Upper lobe of left lung (tissue), 6 donors: ENCODE measurements at regions not wholly inside any gene's neighbourhood (a gene's known extent, or its start where the extent isn't known, plus 50 kb on each side); places are given as distances from the start of the nearest gene placed in this dataset.

Experiments
- ATAC-seq, 2 donors: fragments of 200-7000 bp; cut with Tn5 transposase; one replicate each; pipeline ENCODE4 v1.9.1; 2022; ENCODE audit warnings: mild to moderate bottlenecking in 2 of 2, moderate library complexity in 2 of 2; ENCODE audit not compliant: low FRiP score in 2 of 2
- DNase-seq, 2 donors: peaks; one replicate each; pipeline ENCODE4 v3.0.0-alpha.2; 2019 to 2020
- H3K27ac ChIP-seq, 4 donors: fragments of 200-600 bp; sonication (generic); one replicate each; pipeline ENCODE4 v1.5.1; 2016 to 2019
- H3K27me3 ChIP-seq, 4 donors: fragments of 200-600 bp; sonication (generic); one replicate each; pipeline ENCODE4 v1.5.1; 2017 to 2019
- H3K36me3 ChIP-seq, 4 donors: fragments of 200-600 bp; sonication (generic); one replicate each; pipeline ENCODE4 v1.5.1; 2016 to 2019
- H3K4me1 ChIP-seq, 4 donors: fragments of 200-600 bp; sonication (generic); one replicate each; pipeline ENCODE4 v1.5.1; 2018 to 2019
- H3K4me3 ChIP-seq, 4 donors: fragments of 200-600 bp; sonication (generic); one replicate each; pipeline ENCODE4 v1.5.1; 2017 to 2019; ENCODE audit warnings: mild to moderate bottlenecking in 2 of 4, moderate library complexity in 1 of 4
- H3K9me3 ChIP-seq, 4 donors: fragments of 200-600 bp; sonication (generic); one replicate each; pipeline ENCODE4 v1.5.1; 2018 to 2019
- EP300 ChIP-seq, 4 donors: sonication (generic); formaldehyde crosslinking; IDR thresholded peaks; one replicate each; pipeline ENCODE4 v1.5.1; 2017; ENCODE audit warnings: antibody characterized with exemption in 4 of 4, control low read depth in 2 of 4
- POLR2A ChIP-seq, 4 donors: fragments of 450-650 bp; IDR thresholded peaks; one replicate each; pipeline ENCODE4 v1.5.1; 2016 to 2017; ENCODE audit warnings: antibody characterized with exemption in 4 of 4, mild to moderate bottlenecking in 2 of 4
- POLR2AphosphoS5 ChIP-seq, 2 donors: sonication (generic); formaldehyde crosslinking; IDR thresholded peaks; one replicate each; pipeline ENCODE4 v1.5.1; 2017; ENCODE audit warnings: antibody characterized with exemption in 2 of 2
- WGBS, 2 donors: methylation state at CpG; one replicate each; pipeline ENCODE4 v1.1.5; 2017 to 2018; 5-methylcytosine and 5-hydroxymethylcytosine counted together
- TF ChIP-seq, protein P1 (sequence below), 6 experiments: fragments of 450-650 bp in 4 of 6; fragments of 200-600 bp in 2 of 6; sonication (generic) in 2 of 6; IDR thresholded peaks; one replicate each; pipeline ENCODE4 v1.5.1; 2016 to 2019; ENCODE audit warnings: antibody characterized with exemption in 6 of 6
- donor health status: DM: no; HTN: no; CAD: no; lungs with moderate emphysema.
- donor health status: DM: no; HTN: yes; CAD: no; lungs with severe emphysema.

DNA sequence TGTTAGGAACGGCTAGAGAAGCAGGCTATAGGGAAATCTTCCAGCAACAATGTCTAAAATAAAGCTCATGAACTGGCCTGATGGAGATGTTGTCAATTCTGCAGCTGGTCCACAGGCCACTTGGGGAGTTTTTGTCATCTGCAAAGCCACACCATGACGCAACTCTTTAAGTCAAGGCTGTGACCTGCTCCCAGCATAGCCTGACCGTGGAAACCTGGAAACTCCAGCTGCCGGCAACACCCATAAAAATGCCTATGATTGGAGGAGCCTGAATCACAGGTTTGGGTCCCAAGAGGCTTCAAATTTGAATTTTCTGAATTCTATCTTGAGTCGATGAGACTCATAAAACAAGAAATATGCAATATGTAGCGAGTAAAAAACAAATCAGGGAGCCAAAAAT lies 969.2 kb upstream of the PRKX start:
- Histone ChIP-seq H3K4me3 (no peak overlapping the region), H3K4me1 (no peaks in the 10 kb centered on the region), H3K9me3 (no peaks in the 10 kb centered on the region), H3K27me3 (no peaks in the 10 kb centered on the region), H3K27ac (no peak overlapping the region), H3K36me3 (no peaks in the 10 kb centered on the region)
- TF ChIP-seq, protein P1, sequence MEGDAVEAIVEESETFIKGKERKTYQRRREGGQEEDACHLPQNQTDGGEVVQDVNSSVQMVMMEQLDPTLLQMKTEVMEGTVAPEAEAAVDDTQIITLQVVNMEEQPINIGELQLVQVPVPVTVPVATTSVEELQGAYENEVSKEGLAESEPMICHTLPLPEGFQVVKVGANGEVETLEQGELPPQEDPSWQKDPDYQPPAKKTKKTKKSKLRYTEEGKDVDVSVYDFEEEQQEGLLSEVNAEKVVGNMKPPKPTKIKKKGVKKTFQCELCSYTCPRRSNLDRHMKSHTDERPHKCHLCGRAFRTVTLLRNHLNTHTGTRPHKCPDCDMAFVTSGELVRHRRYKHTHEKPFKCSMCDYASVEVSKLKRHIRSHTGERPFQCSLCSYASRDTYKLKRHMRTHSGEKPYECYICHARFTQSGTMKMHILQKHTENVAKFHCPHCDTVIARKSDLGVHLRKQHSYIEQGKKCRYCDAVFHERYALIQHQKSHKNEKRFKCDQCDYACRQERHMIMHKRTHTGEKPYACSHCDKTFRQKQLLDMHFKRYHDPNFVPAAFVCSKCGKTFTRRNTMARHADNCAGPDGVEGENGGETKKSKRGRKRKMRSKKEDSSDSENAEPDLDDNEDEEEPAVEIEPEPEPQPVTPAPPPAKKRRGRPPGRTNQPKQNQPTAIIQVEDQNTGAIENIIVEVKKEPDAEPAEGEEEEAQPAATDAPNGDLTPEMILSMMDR (IDR thresholded peaks at IDR 0.05): no peak
- TF ChIP-seq POLR2A (IDR thresholded peaks at IDR 0.05) (no peak), POLR2AphosphoS5 (IDR thresholded peaks at IDR 0.05) (no peak), EP300 (IDR thresholded peaks at IDR 0.05) (no peak)
- 89 to 90% methylated on average over 3 to 6 of the region's 6 CpGs for WGBS, 2 donors
- DNase-seq (no peak), ATAC-seq (no peak)

DNA sequence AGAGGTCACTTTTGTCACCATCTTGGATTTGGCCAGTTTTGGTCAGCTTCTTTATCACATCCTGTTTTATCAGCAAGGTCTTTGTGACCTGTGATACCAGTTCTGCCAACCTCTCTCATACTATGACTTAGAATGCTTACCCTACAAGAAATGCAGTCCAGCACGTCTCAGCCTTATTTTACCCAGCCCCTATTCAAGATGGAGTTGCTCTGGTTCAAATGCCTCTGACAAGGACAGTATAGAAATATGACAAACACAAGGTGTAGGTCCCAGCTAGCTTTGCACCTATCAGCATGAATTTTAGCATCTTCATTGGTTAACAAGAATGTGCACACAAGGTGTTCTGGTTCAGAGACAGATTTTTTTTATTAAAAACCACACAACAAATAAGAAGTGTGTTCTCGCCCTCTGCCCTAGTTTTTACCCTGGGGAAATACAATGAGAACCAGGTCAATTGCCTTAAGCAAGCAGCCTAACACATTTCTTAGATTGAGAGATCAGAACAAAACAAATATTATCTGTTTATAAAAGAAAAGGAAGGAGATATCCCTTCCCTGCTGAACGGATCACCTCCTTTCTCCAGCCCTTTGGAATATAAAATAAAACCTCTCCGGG lies 962.3 kb upstream of the PRKX start:
- H3K9me3 ChIP-seq: no peaks in the 10 kb centered on the region
- WGBS, 2 donors: 47 to 52% methylated on average over 4 of the region's 4 CpGs
- DNase-seq (no peak), ATAC-seq (no peak)
- no peaks in the 10 kb centered on the region for H3K36me3 ChIP-seq
- no peak overlapping the region for H3K4me3 ChIP-seq
- no peaks in the 10 kb centered on the region for H3K4me1 ChIP-seq
- no peaks in the 10 kb centered on the region for H3K27me3 ChIP-seq
- H3K27ac ChIP-seq: no peak overlapping the region
- no peak for TF ChIP-seq POLR2AphosphoS5 (IDR thresholded peaks at IDR 0.05)
- no peak for TF ChIP-seq POLR2A (IDR thresholded peaks at IDR 0.05)

DNA sequence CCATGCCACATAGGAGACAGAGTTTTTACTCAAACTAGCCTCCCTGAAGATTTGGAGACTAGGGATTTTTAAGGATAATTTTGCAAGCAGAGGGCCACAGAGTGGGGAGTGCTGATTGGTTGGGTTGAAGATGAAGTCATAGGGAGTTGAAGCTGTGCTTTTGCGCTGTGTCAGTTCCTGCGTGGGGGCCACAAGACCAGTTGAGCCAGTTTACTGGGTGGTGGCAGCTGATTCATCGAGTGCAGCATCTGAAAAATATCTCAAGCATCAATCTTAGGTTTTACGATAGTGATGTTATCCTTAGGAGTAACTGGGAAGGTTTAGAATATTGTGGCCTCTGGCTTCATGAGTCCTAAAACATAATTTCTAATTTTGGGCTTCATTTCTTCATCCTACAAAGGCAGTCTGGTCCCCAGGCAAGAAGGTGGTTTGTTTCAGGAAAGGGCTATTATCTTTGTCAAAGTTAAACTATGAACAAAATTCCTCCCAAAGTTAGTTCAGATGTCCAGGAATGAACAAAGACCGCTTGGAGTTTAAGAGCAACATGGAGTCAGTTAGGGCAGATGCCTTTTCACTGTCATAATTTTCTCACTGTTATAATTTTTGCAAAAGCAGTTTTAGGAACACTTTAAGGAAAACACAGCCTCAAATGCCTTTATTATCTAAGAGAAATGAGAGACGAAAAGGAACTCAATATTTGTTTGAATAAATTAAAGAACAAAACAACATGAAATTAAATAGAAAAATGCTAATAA lies 960.8 kb upstream of the PRKX start:
- TF ChIP-seq POLR2AphosphoS5 (IDR thresholded peaks at IDR 0.05) (no peak), POLR2A (IDR thresholded peaks at IDR 0.05) (no peak), EP300 (IDR thresholded peaks at IDR 0.05) (no peak)
- TF ChIP-seq, protein P1 (IDR thresholded peaks at IDR 0.05): no peak
- no peaks in the 10 kb centered on the region for H3K36me3 ChIP-seq
- no peak overlapping the region for H3K27ac ChIP-seq
- no peak overlapping the region for H3K4me3 ChIP-seq
- H3K9me3 ChIP-seq: no peaks in the 10 kb centered on the region
- no peaks in the 10 kb centered on the region for H3K27me3 ChIP-seq
- DNase-seq (no peak), ATAC-seq (no peak)
- no peaks in the 10 kb centered on the region for H3K4me1 ChIP-seq
- 87 to 88% methylated on average over 5 to 6 of the region's 6 CpGs for WGBS, 2 donors

DNA sequence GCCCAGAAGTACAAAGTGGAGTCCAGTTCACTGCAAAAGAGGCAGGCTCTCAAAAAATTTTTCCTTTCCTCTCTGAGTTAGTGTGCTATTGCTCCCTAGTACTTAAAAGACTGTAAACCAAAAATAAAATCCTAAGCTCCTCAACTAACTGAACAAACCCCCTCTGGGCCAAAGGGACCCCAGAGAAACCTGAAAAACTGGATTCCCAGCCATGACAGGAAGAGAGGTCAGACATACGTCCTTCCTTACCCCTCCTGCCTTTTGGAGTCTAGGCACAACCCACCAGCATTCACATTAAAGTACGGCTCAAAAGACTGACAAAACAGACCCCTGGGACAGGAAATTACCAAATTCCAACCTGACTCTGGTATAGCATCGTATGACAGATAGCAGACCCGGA lies 957.9 kb upstream of the PRKX start:
- no peaks in the 10 kb centered on the region for H3K9me3 ChIP-seq
- no peak overlapping the region for H3K4me3 ChIP-seq
- no peaks in the 10 kb centered on the region for H3K36me3 ChIP-seq
- H3K4me1 ChIP-seq: no peaks in the 10 kb centered on the region
- TF ChIP-seq, protein P1 (IDR thresholded peaks at IDR 0.05): no peak
- TF ChIP-seq POLR2AphosphoS5 (IDR thresholded peaks at IDR 0.05) (no peak), POLR2A (IDR thresholded peaks at IDR 0.05) (no peak), EP300 (IDR thresholded peaks at IDR 0.05) (no peak)
- no peaks in the 10 kb centered on the region for H3K27me3 ChIP-seq
- DNase-seq (no peak), ATAC-seq (no peak)
- H3K27ac ChIP-seq: no peak overlapping the region
- 30 to 42% methylated on average over 2 to 4 of the region's 4 CpGs for WGBS, 2 donors

DNA sequence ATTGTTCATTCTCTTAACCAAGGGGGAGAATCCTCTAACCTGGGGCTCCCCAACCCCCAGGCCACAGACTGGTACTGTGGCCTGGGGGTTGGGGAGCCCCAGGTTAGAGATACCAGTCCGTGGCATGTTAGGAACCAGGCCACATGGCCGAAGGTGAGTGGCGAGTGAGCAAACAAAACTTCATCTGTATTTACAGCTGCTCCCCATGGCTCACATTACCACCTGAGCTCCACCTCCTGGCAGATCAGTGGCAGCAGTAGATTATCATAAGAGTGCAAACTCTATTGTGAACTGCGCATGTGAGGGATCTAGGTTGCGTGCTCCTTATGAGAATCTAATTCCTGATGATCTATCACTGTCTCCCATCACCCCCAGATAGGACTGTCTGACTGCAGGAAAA lies 957.2 kb upstream of the PRKX start:
- Histone ChIP-seq H3K9me3 (no peaks in the 10 kb centered on the region), H3K27ac (no peak overlapping the region), H3K36me3 (no peaks in the 10 kb centered on the region), H3K4me3 (no peak overlapping the region), H3K27me3 (no peaks in the 10 kb centered on the region), H3K4me1 (no peaks in the 10 kb centered on the region)
- DNase-seq (no peak), ATAC-seq (no peak)
- 80 to 100% methylated on average over 1 to 5 of the region's 5 CpGs for WGBS, 2 donors
- no peak for TF ChIP-seq POLR2A (IDR thresholded peaks at IDR 0.05)
- TF ChIP-seq, protein P1 (IDR thresholded peaks at IDR 0.05): no peak
- no peak for TF ChIP-seq POLR2AphosphoS5 (IDR thresholded peaks at IDR 0.05)
- no peak for TF ChIP-seq EP300 (IDR thresholded peaks at IDR 0.05)
